H1 (cell line): ENCODE measurements at regions not wholly inside any gene's neighbourhood (a gene's known extent, or its start where the extent isn't known, plus 50 kb on each side); places are given as distances from the start of the nearest gene placed in this dataset.

ENCODE experiments used
- CTCF ChIA-PET: fragments of 300-600 bp; sonication (Branson Sonifier 250); formaldehyde crosslinking; loops from one replicate; lab custom pipeline; 2021; ENCODE audit not compliant: partially characterized antibody; lab: Charles Lee
- POLR2A ChIA-PET: fragments of 300-600 bp; sonication (Branson Sonifier 250); formaldehyde crosslinking; loops from one replicate; lab custom pipeline; 2021; ENCODE audit warnings: inconsistent platforms; ENCODE audit not compliant: partially characterized antibody; lab: Charles Lee
- DNase-seq, 2 experiments: peaks; one replicate each; pipeline versions ENCODE4 v3.0.0 to v3.0.0-alpha.2; 2010 to 2022; ENCODE audit warnings: low spot score in 2 of 2, low read depth in 1 of 2, mixed read lengths in 1 of 2
- FAIRE-seq: peaks from 2 replicates; lab custom pipeline; 2011; peaks lifted over from hg19 to GRCh38; lab: Jason Lieb, UNC
- H2AFZ ChIP-seq: 2 replicates; pipeline ENCODE4 v1.8.1; 2012; ENCODE audit warnings: low read length, inconsistent platforms
- H2AK5ac ChIP-seq: 2 replicates; pipeline ENCODE4 v1.6.1; 2013; ENCODE audit warnings: low read depth, low read length
- H2BK120ac ChIP-seq: replicated peaks from 2 replicates; pipeline ENCODE3; 2013; ENCODE audit warnings: low read depth, low read length, inconsistent platforms
- H2BK12ac ChIP-seq: 2 replicates; pipeline ENCODE4 v1.6.1; 2013; ENCODE audit warnings: low read depth, low read length
- H2BK15ac ChIP-seq: 2 replicates; pipeline ENCODE4 v1.6.1; 2013; ENCODE audit warnings: low read length
- H2BK20ac ChIP-seq: 2 replicates; pipeline ENCODE4 v1.6.1; 2013; ENCODE audit warnings: low read length
- H2BK5ac ChIP-seq: 2 replicates; pipeline ENCODE4 v1.6.1; 2013; ENCODE audit warnings: low read depth, low read length
- H3K14ac ChIP-seq: 2 replicates; pipeline ENCODE4 v1.6.1; 2013; ENCODE audit warnings: inconsistent platforms; ENCODE audit not compliant: insufficient read length
- H3K18ac ChIP-seq: 2 replicates; pipeline ENCODE4 v1.6.1; 2013; ENCODE audit warnings: low read length; ENCODE audit errors: extremely low read depth
- H3K23ac ChIP-seq: 2 replicates; pipeline ENCODE4 v1.6.1; 2013; ENCODE audit warnings: inconsistent platforms; ENCODE audit not compliant: insufficient read length
- H3K23me2 ChIP-seq: 2 replicates; pipeline ENCODE4 v1.6.1; 2013; ENCODE audit warnings: low read depth, low read length
- H3K27ac ChIP-seq: 2 replicates; pipeline ENCODE4 v1.6.1; 2011; ENCODE audit warnings: low read depth, low read length, inconsistent platforms
- H3K27me3 ChIP-seq, 4 experiments: replicated peaks in 1 of 4; 1 replicate in 1 of 4; 2 replicates in 3 of 4; pipeline versions ENCODE4 v1.6.1 to v1.8.1; 2011 to 2013; ENCODE audit warnings: low read length in 3 of 4, mild to moderate bottlenecking in 3 of 4, inconsistent platforms in 2 of 4, mixed read lengths in 2 of 4, moderate library complexity in 1 of 4; ENCODE audit not compliant: control insufficient read depth in 3 of 4, insufficient read depth in 3 of 4; ENCODE audit errors: extremely low read depth in 1 of 4
- H3K36me3 ChIP-seq, 4 experiments: 2 replicates each; pipeline versions ENCODE4 v1.6.1 to v1.8.1; 2011 to 2013; ENCODE audit warnings: mild to moderate bottlenecking in 4 of 4, low read length in 3 of 4, moderate library complexity in 2 of 4, control low read depth in 1 of 4, inconsistent platforms in 1 of 4; ENCODE audit not compliant: insufficient read depth in 4 of 4, control insufficient read depth in 2 of 4
- H3K4ac ChIP-seq: replicated peaks from 2 replicates; pipeline ENCODE3; 2013; ENCODE audit warnings: low read length, low read depth, mixed read lengths, inconsistent platforms; ENCODE audit not compliant: insufficient read length
- H3K4me1 ChIP-seq, 4 experiments: replicated peaks in 1 of 4; 1 replicate in 1 of 4; 2 replicates in 3 of 4; pipeline versions ENCODE4 v1.6.1 to v1.8.1; 2011 to 2013; ENCODE audit warnings: low read length in 3 of 4, inconsistent platforms in 2 of 4, mixed read lengths in 1 of 4; ENCODE audit not compliant: insufficient read depth in 4 of 4, control insufficient read depth in 3 of 4
- H3K4me2 ChIP-seq, 2 experiments: 2 replicates each; pipeline versions ENCODE4 v1.6.1 to v1.8.1; 2011 to 2013; ENCODE audit warnings: low read depth in 2 of 2, low read length in 2 of 2, control low read depth in 1 of 2, inconsistent platforms in 1 of 2, mild to moderate bottlenecking in 1 of 2; ENCODE audit not compliant: insufficient read depth in 1 of 2
- H3K4me3 ChIP-seq, 4 experiments: fragments of 200-600, 300-600 bp in 1 of 4; sonication (generic), shearing (Covaris generic), sonication (Bioruptor Twin) in 1 of 4; 2 replicates each; pipeline versions ENCODE4 v1.5.1 to v1.8.1; 2011 to 2016; ENCODE audit warnings: low read length in 4 of 4, low read depth in 3 of 4, control low read depth in 2 of 4, inconsistent platforms in 2 of 4, mild to moderate bottlenecking in 2 of 4, mixed read lengths in 1 of 4, moderate library complexity in 1 of 4; ENCODE audit not compliant: insufficient read depth in 2 of 4; ENCODE audit errors: extremely low read depth in 1 of 4
- H3K56ac ChIP-seq: replicated peaks from 2 replicates; pipeline ENCODE3; 2013; ENCODE audit warnings: low read depth, mild to moderate bottlenecking, mixed read lengths, low read length, inconsistent platforms; ENCODE audit not compliant: insufficient read length
- H3K79me1 ChIP-seq: 2 replicates; pipeline ENCODE4 v1.6.1; 2013; ENCODE audit warnings: low read depth, low read length, control low read depth
- H3K79me2 ChIP-seq, 2 experiments: 2 replicates each; pipeline versions ENCODE4 v1.6.1 to v1.8.1; 2012 to 2013; ENCODE audit warnings: low read length in 2 of 2, mild to moderate bottlenecking in 2 of 2, inconsistent platforms in 1 of 2; ENCODE audit not compliant: insufficient read depth in 2 of 2, control insufficient read depth in 1 of 2
- H3K9ac ChIP-seq, 4 experiments: replicated peaks in 1 of 4; 1 replicate in 1 of 4; 2 replicates in 3 of 4; pipeline versions ENCODE4 v1.6.1 to v1.8.1; 2011 to 2013; ENCODE audit warnings: low read depth in 3 of 4, low read length in 3 of 4, control low read depth in 2 of 4, mild to moderate bottlenecking in 2 of 4, moderate library complexity in 2 of 4, inconsistent platforms in 1 of 4; ENCODE audit errors: extremely low read depth in 1 of 4
- H3K9me3 ChIP-seq, 2 experiments: 2 replicates each; pipeline versions ENCODE4 v1.6.1 to v1.8.1; 2012 to 2013; ENCODE audit warnings: mild to moderate bottlenecking in 2 of 2, moderate library complexity in 2 of 2, control low read depth in 1 of 2, inconsistent platforms in 1 of 2, low read depth in 1 of 2, low read length in 1 of 2, mixed read lengths in 1 of 2; ENCODE audit not compliant: insufficient read depth in 2 of 2
- H4K20me1 ChIP-seq, 2 experiments: replicated peaks in 1 of 2; 2 replicates each; pipeline versions ENCODE3 to v1.8.1; 2011 to 2013; ENCODE audit warnings: inconsistent platforms in 2 of 2, low read length in 2 of 2, mild to moderate bottlenecking in 1 of 2; ENCODE audit not compliant: insufficient read depth in 2 of 2, control insufficient read depth in 1 of 2
- H4K5ac ChIP-seq: 2 replicates; pipeline ENCODE4 v1.6.1; 2013; ENCODE audit warnings: low read length, low read depth, mixed read lengths, inconsistent platforms; ENCODE audit not compliant: insufficient read length
- H4K8ac ChIP-seq: 2 replicates; pipeline ENCODE4 v1.8.0; 2013; ENCODE audit warnings: mild to moderate bottlenecking, moderate library complexity, low read length, inconsistent platforms; ENCODE audit not compliant: insufficient read depth; ENCODE audit errors: extremely low read depth
- H4K91ac ChIP-seq: replicated peaks from 2 replicates; pipeline ENCODE3; 2013; ENCODE audit warnings: low read length, mixed read lengths, inconsistent platforms; ENCODE audit not compliant: insufficient read length
- KDM1A ChIP-seq: fragments of 200-600, 300-600 bp; sonication (generic); IDR thresholded peaks from 2 replicates; pipeline ENCODE4 v1.7.1; 2016; ENCODE audit warnings: mild to moderate bottlenecking, low read length, borderline replicate concordance
- POLR2A ChIP-seq, 2 experiments: IDR thresholded peaks; 1 replicate in 1 of 2; 2 replicates in 1 of 2; pipeline ENCODE4 v1.6.1; 2011; ENCODE audit warnings: low read depth in 2 of 2, low read length in 2 of 2, mild to moderate bottlenecking in 2 of 2; ENCODE audit errors: control extremely low read depth in 1 of 2
- YY1 ChIP-seq: IDR thresholded peaks from 2 replicates; pipeline ENCODE4 v1.6.1; 2011; ENCODE audit warnings: low read depth, mild to moderate bottlenecking, low read length
- WGBS, 2 experiments: shearing (Covaris generic) in 1 of 2; methylation state at CpG; one replicate each; pipeline versions ENCODE4 v1.1.6 to v1.1.7; 2013 to 2015; ENCODE audit warnings: low lambda C conversion rate in 2 of 2, mixed read lengths in 2 of 2, inconsistent platforms in 1 of 2, low coverage in 1 of 2, missing lambda C conversion rate in 1 of 2; ENCODE audit not compliant: insufficient replicate concordance in 2 of 2, insufficient coverage in 1 of 2, insufficient read length in 1 of 2; ENCODE audit errors: extremely low coverage in 1 of 2, missing lambda C conversion rate in 1 of 2; 5-methylcytosine and 5-hydroxymethylcytosine counted together

DNA sequence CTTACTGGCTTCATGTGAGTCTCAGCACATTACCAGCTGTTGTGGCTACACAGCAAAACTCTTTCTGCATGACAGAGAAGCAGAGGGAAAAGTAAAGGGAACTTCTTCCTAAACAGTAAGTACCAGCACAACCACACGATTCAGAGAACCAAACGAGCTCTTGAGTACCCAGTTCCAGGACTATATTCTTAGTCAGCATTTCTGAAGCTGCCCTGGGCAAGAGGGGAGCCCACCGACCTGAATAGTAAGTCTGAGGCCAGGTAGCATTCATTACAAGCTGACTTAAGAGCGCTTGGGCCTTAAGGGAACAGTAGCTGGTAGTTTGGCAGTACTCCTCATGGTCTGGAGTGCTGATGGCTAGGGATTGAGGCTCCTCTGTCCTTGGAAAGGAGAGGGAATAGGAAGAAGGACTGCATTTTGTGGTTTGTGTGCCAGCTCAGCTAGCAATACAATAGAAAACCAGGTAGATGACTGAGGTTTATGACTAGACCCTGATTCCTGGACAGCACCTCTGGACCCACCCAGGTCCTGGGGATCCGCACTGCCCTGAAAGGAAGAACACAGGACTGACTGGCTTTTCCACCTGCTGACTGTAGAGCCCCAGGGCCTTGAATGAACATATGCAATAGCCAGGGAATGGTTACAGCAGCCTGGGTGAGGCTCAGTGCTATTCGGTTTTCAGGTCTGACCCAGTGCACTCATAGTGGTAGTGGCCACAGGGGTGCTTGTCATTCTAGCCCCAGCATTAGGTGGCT lies 396.8 kb upstream of the PRMT6 start:
- no peak overlapping the region for H4K5ac ChIP-seq
- FAIRE-seq: no peak

More for the DNA sequence above, 396.8 kb upstream of the PRMT6 start:
- H4K20me1 ChIP-seq: no peaks in the 10 kb centered on the region
- no peaks in the 10 kb centered on the region for H3K79me1 ChIP-seq
- no peak overlapping the region for H3K4me2 ChIP-seq
- no peak overlapping the region for H2BK5ac ChIP-seq
- no peaks in the 10 kb centered on the region for H3K36me3 ChIP-seq
- no peak overlapping the region for H3K14ac ChIP-seq
- H2AK5ac ChIP-seq: no peak overlapping the region
- no peak overlapping the region for H3K4me3 ChIP-seq
- H3K9ac ChIP-seq: no peak overlapping the region
- H2AFZ ChIP-seq: no peak overlapping the region
- H2BK12ac ChIP-seq: no peak overlapping the region
- H2BK120ac ChIP-seq: no peak overlapping the region
- H3K4me1 ChIP-seq: no peaks in the 10 kb centered on the region
- H3K4ac ChIP-seq: no peak overlapping the region
- H3K27me3 ChIP-seq: no peaks in the 10 kb centered on the region
- H3K23ac ChIP-seq: no peak overlapping the region
- H3K79me2 ChIP-seq: no peaks in the 10 kb centered on the region
- H3K18ac ChIP-seq: no peak overlapping the region
- no peak overlapping the region for H3K27ac ChIP-seq
- no peaks in the 10 kb centered on the region for H3K23me2 ChIP-seq
- no peak overlapping the region for H4K91ac ChIP-seq
- H3K9me3 ChIP-seq: peaks cover 8 to 9% of the 10 kb centered on the region in 2 experiments
- H4K8ac ChIP-seq: no peak overlapping the region
- no peak for TF ChIP-seq KDM1A
- TF ChIP-seq POLR2A (IDR thresholded peaks at IDR 0.05; ENCODE audit: control extremely low read depth in 1 of 2, low read depth in 2 of 2, low read length in 2 of 2): no peak
- TF ChIP-seq YY1: no peak
- ChIA-PET POLR2A (no interaction called here), CTCF (no interaction called here)
- no peak overlapping the region for H2BK20ac ChIP-seq
- WGBS, 2 experiments: 88% methylated on average over 6 of the region's 6 CpGs; no CpG with 5 or more reads in 1 of the 2 experiments
- no peak overlapping the region for H2BK15ac ChIP-seq
- H3K56ac ChIP-seq: no peak overlapping the region
- no peak for DNase-seq
